Fibroblast of peridontal ligament (primary cell): ENCODE measurements at regions not wholly inside any gene's neighbourhood (a gene's known extent, or its start where the extent isn't known, plus 50 kb on each side); places are given as distances from the start of the nearest gene placed in this dataset.

Experiments
- DNase-seq: peaks from one replicate; pipeline ENCODE4 v3.0.0-alpha.2; 2010; ENCODE audit errors: extremely low read depth

- DNase-seq, result no peak
Measured at GRCh38 chr10:106183041-106183440, 981.5 kb downstream of the SORCS1 start.

- DNase-seq, result no peak
Measured at GRCh38 chr10:106182542-106182941, 982.0 kb downstream of the SORCS1 start.

- peak; percentile 73 for DNase-seq
Measured at GRCh38 chr10:106181501-106181900, 983.0 kb downstream of the SORCS1 start.

GRCh38 chr10:106179430-106179829 lies 985.1 kb downstream of the SORCS1 start:
- DNase-seq, result no peak

GRCh38 chr10:106175760-106176377 lies 988.6 kb downstream of the SORCS1 start:
- DNase-seq, result peak; percentile 46

GRCh38 chr10:106173838-106174237 lies 990.7 kb downstream of the SORCS1 start:
- no peak for DNase-seq

GRCh38 chr10:106169241-106169640 lies 995.3 kb downstream of the SORCS1 start:
- DNase-seq, result no peak

- no peak for DNase-seq
Measured at GRCh38 chr10:106167946-106168345, 996.6 kb downstream of the SORCS1 start.

- DNase-seq, result no peak
Measured at GRCh38 chr10:106158241-106158640, 1006.3 kb downstream of the SORCS1 start.

- no peak for DNase-seq
Measured at GRCh38 chr10:106147021-106147420, 1017.5 kb downstream of the SORCS1 start.

GRCh38 chr10:106139915-106140314 lies 1024.6 kb downstream of the SORCS1 start:
- DNase-seq, result no peak

GRCh38 chr10:106136175-106136574 lies 1028.3 kb downstream of the SORCS1 start:
- no peak for DNase-seq

- no peak for DNase-seq
Measured at GRCh38 chr10:106134326-106135000, 1030.0 kb downstream of the SORCS1 start.

GRCh38 chr10:106133451-106133850 lies 1031.1 kb downstream of the SORCS1 start:
- DNase-seq, result no peak

GRCh38 chr10:106132956-106133355 lies 1031.5 kb downstream of the SORCS1 start:
- DNase-seq, result no peak

- DNase-seq, result no peak
Measured at GRCh38 chr10:106114656-106115186, 1049.8 kb downstream of the SORCS1 start.

- DNase-seq, result peak; percentile 15
Measured at GRCh38 chr10:106111246-106111645, 1053.3 kb downstream of the SORCS1 start.

- DNase-seq, result peak; percentile 25
Measured at GRCh38 chr10:106107706-106108105, 1056.8 kb downstream of the SORCS1 start.

- no peak for DNase-seq
Measured at GRCh38 chr10:106106114-106106513, 1058.4 kb downstream of the SORCS1 start.

GRCh38 chr10:106089855-106090254 lies 1074.7 kb downstream of the SORCS1 start:
- no peak for DNase-seq

- DNase-seq, result no peak
Measured at GRCh38 chr10:106086391-106086790, 1078.1 kb downstream of the SORCS1 start.

GRCh38 chr10:106083572-106083971 lies 1080.9 kb downstream of the SORCS1 start:
- DNase-seq, result peak; percentile 57

GRCh38 chr10:106082865-106083264 lies 1081.6 kb downstream of the SORCS1 start:
- DNase-seq, result peak; percentile 19
